Esophagus squamous epithelium (tissue), 4 donors: ENCODE measurements at regions not wholly inside any gene's neighbourhood (a gene's known extent, or its start where the extent isn't known, plus 50 kb on each side); places are given as distances from the start of the nearest gene placed in this dataset.

Source experiments
- POLR2A ChIP-seq, 4 donors: fragments of 450-650 bp; IDR thresholded peaks; one replicate each; pipeline ENCODE4 v1.6.1; 2017; ENCODE audit warnings: antibody characterized with exemption in 4 of 4, mild to moderate bottlenecking in 4 of 4, moderate library complexity in 3 of 4
- TF ChIP-seq, protein P1 (sequence below), 6 experiments: fragments of 450-650 bp in 4 of 6; fragments of 200-600 bp in 2 of 6; sonication (generic) in 2 of 6; IDR thresholded peaks; one replicate each; pipeline ENCODE4 v1.5.1; 2016 to 2019; ENCODE audit warnings: antibody characterized with exemption in 6 of 6, mild to moderate bottlenecking in 4 of 6, moderate library complexity in 4 of 6

GRCh38 chr7:152527610-152528032 lies 91.8 kb upstream of the KMT2C start:
- TF ChIP-seq, protein P1, sequence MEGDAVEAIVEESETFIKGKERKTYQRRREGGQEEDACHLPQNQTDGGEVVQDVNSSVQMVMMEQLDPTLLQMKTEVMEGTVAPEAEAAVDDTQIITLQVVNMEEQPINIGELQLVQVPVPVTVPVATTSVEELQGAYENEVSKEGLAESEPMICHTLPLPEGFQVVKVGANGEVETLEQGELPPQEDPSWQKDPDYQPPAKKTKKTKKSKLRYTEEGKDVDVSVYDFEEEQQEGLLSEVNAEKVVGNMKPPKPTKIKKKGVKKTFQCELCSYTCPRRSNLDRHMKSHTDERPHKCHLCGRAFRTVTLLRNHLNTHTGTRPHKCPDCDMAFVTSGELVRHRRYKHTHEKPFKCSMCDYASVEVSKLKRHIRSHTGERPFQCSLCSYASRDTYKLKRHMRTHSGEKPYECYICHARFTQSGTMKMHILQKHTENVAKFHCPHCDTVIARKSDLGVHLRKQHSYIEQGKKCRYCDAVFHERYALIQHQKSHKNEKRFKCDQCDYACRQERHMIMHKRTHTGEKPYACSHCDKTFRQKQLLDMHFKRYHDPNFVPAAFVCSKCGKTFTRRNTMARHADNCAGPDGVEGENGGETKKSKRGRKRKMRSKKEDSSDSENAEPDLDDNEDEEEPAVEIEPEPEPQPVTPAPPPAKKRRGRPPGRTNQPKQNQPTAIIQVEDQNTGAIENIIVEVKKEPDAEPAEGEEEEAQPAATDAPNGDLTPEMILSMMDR (IDR thresholded peaks at IDR 0.05) = no peak
- no peak for TF ChIP-seq POLR2A (IDR thresholded peaks at IDR 0.05)
